Erythroblast (primary cell): ENCODE measurements at regions not wholly inside any gene's neighbourhood (a gene's known extent, or its start where the extent isn't known, plus 50 kb on each side); places are given as distances from the start of the nearest gene placed in this dataset.

Experiments
- GATA1 ChIP-seq: IDR thresholded peaks from 2 replicates; pipeline ENCODE4 v1.6.1; 2011; ENCODE audit warnings: low read depth, mild to moderate bottlenecking, control low read depth, low read length, moderate library complexity
- POLR2A ChIP-seq: IDR thresholded peaks from 2 replicates; pipeline ENCODE4 v1.6.1; 2011; ENCODE audit warnings: mild to moderate bottlenecking, low read length

DNA sequence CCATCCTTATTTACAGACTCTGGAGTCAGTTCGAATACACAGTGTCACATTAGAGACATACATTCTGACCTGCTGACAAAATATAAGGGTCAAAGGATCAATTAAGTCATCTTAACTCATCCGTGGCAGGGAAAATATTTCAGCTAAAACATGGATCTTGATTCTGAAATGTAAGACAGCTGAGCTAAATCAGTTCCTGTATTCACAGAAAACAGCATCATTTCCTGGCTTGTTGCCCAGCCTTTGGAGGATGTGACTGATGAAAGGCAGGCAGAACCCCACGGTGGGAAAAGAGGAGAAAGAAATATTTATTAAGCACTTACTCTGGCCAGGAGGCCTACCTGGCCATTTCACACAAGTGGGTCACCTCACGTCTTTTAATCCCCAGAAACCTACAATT, 101.9 kb downstream of the GAS2L3 start:
- TF ChIP-seq POLR2A (no peak), GATA1 (no peak)
